ENCODE measurements at regions not wholly inside any gene's neighbourhood (a gene's known extent, or its start where the extent isn't known, plus 50 kb on each side); places are given as distances from the start of the nearest gene placed in this dataset.

DNA sequence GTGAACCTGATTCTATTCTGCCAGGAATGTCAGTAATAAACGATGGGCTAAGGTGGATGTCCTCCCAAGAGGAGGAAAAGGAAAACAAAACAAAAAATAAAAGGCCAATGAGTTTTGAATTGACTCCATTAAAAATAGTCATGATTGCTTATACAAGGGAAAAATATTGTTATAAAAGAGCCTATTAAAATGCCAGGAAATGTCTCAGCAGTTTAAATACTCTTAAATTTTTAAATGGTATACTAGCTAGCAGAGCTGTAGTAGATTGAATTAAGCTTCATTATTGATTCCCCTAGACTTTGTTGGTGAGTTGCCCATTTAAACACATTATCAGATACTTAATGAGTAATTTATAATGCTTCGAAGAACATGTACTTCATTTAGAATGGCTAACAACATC lies 990.9 kb upstream of the GJE1 start:
- DNase-seq: no peak
- H3K36me3 ChIP-seq: no peaks in the 10 kb centered on the region
- no peaks in the 10 kb centered on the region for H3K27me3 ChIP-seq
- intact Hi-C loops (cut with DNase I; ENCODE audit: low total_unique reads): no loop called here
- no peak overlapping the region for H3K4me3 ChIP-seq
- in situ Hi-C loops (cut with MboI; ENCODE audit: low sequenced_read_pairs in 4 of 4): no loop called here
- ATAC-seq: no peak
- TF ChIP-seq, protein P1, sequence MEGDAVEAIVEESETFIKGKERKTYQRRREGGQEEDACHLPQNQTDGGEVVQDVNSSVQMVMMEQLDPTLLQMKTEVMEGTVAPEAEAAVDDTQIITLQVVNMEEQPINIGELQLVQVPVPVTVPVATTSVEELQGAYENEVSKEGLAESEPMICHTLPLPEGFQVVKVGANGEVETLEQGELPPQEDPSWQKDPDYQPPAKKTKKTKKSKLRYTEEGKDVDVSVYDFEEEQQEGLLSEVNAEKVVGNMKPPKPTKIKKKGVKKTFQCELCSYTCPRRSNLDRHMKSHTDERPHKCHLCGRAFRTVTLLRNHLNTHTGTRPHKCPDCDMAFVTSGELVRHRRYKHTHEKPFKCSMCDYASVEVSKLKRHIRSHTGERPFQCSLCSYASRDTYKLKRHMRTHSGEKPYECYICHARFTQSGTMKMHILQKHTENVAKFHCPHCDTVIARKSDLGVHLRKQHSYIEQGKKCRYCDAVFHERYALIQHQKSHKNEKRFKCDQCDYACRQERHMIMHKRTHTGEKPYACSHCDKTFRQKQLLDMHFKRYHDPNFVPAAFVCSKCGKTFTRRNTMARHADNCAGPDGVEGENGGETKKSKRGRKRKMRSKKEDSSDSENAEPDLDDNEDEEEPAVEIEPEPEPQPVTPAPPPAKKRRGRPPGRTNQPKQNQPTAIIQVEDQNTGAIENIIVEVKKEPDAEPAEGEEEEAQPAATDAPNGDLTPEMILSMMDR (IDR thresholded peaks at IDR 0.05 in 4 of 5, conservative IDR thresholded peaks at IDR 0.05 in 1 of 5): no peak
- TF ChIP-seq POLR2A (IDR thresholded peaks at IDR 0.05): no peak
- H3K9me3 ChIP-seq: no peaks in the 10 kb centered on the region
- H3K27ac ChIP-seq: no peak overlapping the region
- H3K4me1 ChIP-seq: no peaks in the 10 kb centered on the region

DNA sequence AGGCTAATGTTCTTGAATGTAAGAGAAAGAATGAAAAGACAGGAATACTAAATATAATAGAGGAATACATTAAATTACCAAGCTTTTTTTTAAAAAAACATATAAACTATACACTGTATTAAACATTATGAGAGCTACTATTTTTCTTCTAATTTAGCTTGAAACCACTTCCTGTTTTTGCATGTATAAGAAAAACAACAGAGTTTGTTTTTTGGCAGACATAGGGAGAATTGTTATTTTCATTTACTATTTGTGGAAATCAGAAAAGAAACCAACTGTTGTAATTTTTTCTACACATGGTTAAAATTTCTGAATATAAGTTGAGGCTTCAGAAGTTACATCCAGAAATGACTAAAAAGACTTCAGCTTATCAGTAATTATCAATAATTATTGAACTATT lies 991.8 kb upstream of the GJE1 start:
- Histone ChIP-seq H3K27ac (no peak overlapping the region), H3K36me3 (no peaks in the 10 kb centered on the region), H3K4me1 (no peaks in the 10 kb centered on the region), H3K9me3 (no peaks in the 10 kb centered on the region), H3K4me3 (no peak overlapping the region), H3K27me3 (no peaks in the 10 kb centered on the region)
- in situ Hi-C loops (cut with MboI; ENCODE audit: low sequenced_read_pairs in 4 of 4) (no loop called here), intact Hi-C loops (cut with DNase I; ENCODE audit: low total_unique reads) (no loop called here)
- no peak for DNase-seq
- TF ChIP-seq, protein P1 (IDR thresholded peaks at IDR 0.05 in 4 of 5, conservative IDR thresholded peaks at IDR 0.05 in 1 of 5): no peak
- TF ChIP-seq POLR2A (IDR thresholded peaks at IDR 0.05): no peak
- ATAC-seq: no peak

DNA sequence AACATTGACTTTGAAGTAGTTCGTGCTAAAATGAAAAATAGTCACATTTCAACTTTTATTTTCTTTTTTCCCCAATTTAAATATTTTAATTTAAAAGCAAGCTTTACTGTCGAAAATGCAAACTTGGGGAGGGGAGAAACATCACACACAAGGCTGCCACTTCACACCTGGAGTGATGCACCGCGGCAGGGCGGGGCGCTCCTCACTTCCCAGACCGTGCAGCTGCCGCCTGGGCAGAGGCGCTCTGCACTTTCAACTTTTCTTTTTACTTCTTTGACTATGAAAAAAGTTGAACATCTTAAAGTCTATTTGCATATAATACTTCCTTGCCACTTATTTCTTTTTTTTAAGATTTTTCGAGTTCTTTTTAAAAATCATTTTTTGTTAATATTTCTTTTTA lies 993.3 kb upstream of the GJE1 start:
- Histone ChIP-seq H3K27me3 (no peaks in the 10 kb centered on the region), H3K4me3 (no peak overlapping the region), H3K9me3 (no peaks in the 10 kb centered on the region), H3K27ac (no peak overlapping the region), H3K4me1 (no peaks in the 10 kb centered on the region), H3K36me3 (no peaks in the 10 kb centered on the region)
- no peak for DNase-seq
- in situ Hi-C loops (cut with MboI; ENCODE audit: low sequenced_read_pairs in 4 of 4) (no loop called here), intact Hi-C loops (cut with DNase I; ENCODE audit: low total_unique reads) (no loop called here)
- TF ChIP-seq, protein P1 (IDR thresholded peaks at IDR 0.05 in 4 of 5, conservative IDR thresholded peaks at IDR 0.05 in 1 of 5): no peak
- no peak for TF ChIP-seq POLR2A (IDR thresholded peaks at IDR 0.05)
- no peak for ATAC-seq

DNA sequence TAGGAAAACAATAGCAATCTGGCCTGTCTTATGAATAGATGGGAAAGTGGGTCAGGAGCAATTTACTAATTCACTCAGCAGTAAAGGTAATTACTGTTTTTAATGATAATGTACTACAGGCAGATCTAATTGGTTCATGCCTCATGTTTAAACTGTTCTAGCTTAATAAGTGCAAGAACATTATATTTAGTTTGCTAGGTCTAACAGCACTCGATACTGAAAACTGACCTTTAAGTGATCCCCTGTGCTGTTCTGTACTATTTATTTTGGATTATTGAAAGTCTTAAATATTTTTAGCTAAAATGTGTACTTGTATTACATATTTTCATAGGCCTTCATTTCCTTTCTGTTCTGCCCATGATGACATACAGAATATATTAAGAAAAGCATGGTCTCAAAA lies 998.0 kb upstream of the GJE1 start:
- no peaks in the 10 kb centered on the region for H3K9me3 ChIP-seq
- H3K27me3 ChIP-seq: no peaks in the 10 kb centered on the region
- ATAC-seq (no peak), DNase-seq (no peak)
- in situ Hi-C loops (cut with MboI; ENCODE audit: low sequenced_read_pairs in 4 of 4): no loop called here
- no peak for TF ChIP-seq POLR2A (IDR thresholded peaks at IDR 0.05)
- TF ChIP-seq, protein P1 (IDR thresholded peaks at IDR 0.05 in 4 of 5, conservative IDR thresholded peaks at IDR 0.05 in 1 of 5): no peak
- no peaks in the 10 kb centered on the region for H3K4me1 ChIP-seq
- no peak overlapping the region for H3K4me3 ChIP-seq
- no peaks in the 10 kb centered on the region for H3K36me3 ChIP-seq
- intact Hi-C loops (cut with DNase I; ENCODE audit: low total_unique reads): no loop called here
- H3K27ac ChIP-seq: no peak overlapping the region

DNA sequence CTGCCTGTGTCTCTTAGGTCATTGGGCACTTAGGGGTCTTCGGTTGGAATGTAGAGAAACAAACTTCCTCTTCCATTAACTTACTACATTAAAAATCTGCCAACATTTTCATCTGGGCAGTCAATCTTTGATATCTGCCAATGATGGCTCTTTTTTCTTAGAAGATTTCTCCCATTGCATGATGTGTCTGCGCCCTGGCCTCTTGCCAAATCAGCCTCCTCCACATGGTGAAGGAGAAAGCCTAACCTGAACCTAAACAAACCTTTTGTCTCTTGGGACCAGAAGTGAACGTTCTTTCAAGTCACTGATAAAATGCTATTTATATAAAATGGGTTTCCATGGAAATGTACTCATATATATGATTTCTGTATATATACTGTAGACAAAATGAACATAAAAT lies 998.9 kb upstream of the GJE1 start:
- ATAC-seq (no peak), DNase-seq (no peak)
- Histone ChIP-seq H3K9me3 (no peaks in the 10 kb centered on the region), H3K27me3 (no peaks in the 10 kb centered on the region), H3K27ac (no peak overlapping the region), H3K36me3 (no peaks in the 10 kb centered on the region), H3K4me3 (no peak overlapping the region), H3K4me1 (no peaks in the 10 kb centered on the region)
- intact Hi-C loops (cut with DNase I; ENCODE audit: low total_unique reads): no loop called here
- TF ChIP-seq, protein P1 (IDR thresholded peaks at IDR 0.05 in 4 of 5, conservative IDR thresholded peaks at IDR 0.05 in 1 of 5): no peak
- TF ChIP-seq POLR2A (IDR thresholded peaks at IDR 0.05): no peak
- in situ Hi-C loops (cut with MboI; ENCODE audit: low sequenced_read_pairs in 4 of 4): no loop called here
